NT2/D1 (cell line): ENCODE measurements at regions not wholly inside any gene's neighbourhood (a gene's known extent, or its start where the extent isn't known, plus 50 kb on each side); places are given as distances from the start of the nearest gene placed in this dataset.

Experiments used
- YY1 ChIP-seq: IDR thresholded peaks from 2 replicates; pipeline ENCODE4 v1.6.1; 2011; ENCODE audit not compliant: insufficient read length, insufficient read depth
- ZNF274 ChIP-seq: IDR thresholded peaks from 2 replicates; pipeline ENCODE4 v1.6.1; 2011; ENCODE audit warnings: mild to moderate bottlenecking, low read depth, low read length

GRCh38 chr7:12056381-12056780 lies 154.7 kb upstream of the TMEM106B start:
- no peak for TF ChIP-seq YY1
- no peak for TF ChIP-seq ZNF274
